ENCODE measurements at regions not wholly inside any gene's neighbourhood (a gene's known extent, or its start where the extent isn't known, plus 50 kb on each side); places are given as distances from the start of the nearest gene placed in this dataset.

GRCh38 chrX:25198253-25198652 is 182.5 kb upstream of the ARX start:
- TF ChIP-seq CTCF (IDR thresholded peaks at IDR 0.05) (no peak), POLR2A (IDR thresholded peaks at IDR 0.05; ENCODE audit: low read depth) (no peak), POLR2AphosphoS5 (IDR thresholded peaks at IDR 0.05) (no peak), EP300 (IDR thresholded peaks at IDR 0.05) (no peak)

Measured in esophagus muscularis mucosa (tissue), 4 donors.